GM12878 (cell line): ENCODE measurements at regions not wholly inside any gene's neighbourhood (a gene's known extent, or its start where the extent isn't known, plus 50 kb on each side); places are given as distances from the start of the nearest gene placed in this dataset.

Source experiments
- ATAC-seq: fragments of 200-7000 bp; cut with Tn5 transposase; 3 replicates; pipeline ENCODE4 v1.9.1; 2020; ENCODE audit warnings: mild to moderate bottlenecking, moderate library complexity
- BruUV-seq: library from RNA; stranded (reverse); fragments of 400-500 nt; replicated peaks from 2 replicates; lab custom pipeline; 2021; lab: Mats Ljungman, UMichigan
- CTCF ChIA-PET: fragments of 300-600 bp; sonication (Branson Sonifier 250); formaldehyde crosslinking; extraction: SDS; loops from one replicate; lab custom pipeline; 2021; ENCODE audit warnings: inconsistent platforms; lab: Yijun Ruan, JAX
- POLR2A ChIA-PET: fragments of 350-600 bp; formaldehyde crosslinking; extraction: SDS; loops from one replicate; lab custom pipeline; 2021; ENCODE audit warnings: inconsistent platforms; lab: Charles Lee
- RAD21 ChIA-PET: fragments of 300-600 bp; sonication (Branson Sonifier 250); formaldehyde crosslinking; loops from one replicate; lab custom pipeline; 2023; ENCODE audit warnings: antibody characterized with exemption; ENCODE audit not compliant: unreplicated experiment; lab: Charles Lee
- SMC1A ChIA-PET: fragments of 300-600 bp; sonication (Branson Sonifier 250); formaldehyde crosslinking; loops from one replicate; lab custom pipeline; 2023; ENCODE audit not compliant: unreplicated experiment, uncharacterized antibody; lab: Charles Lee
- DNase-seq: peaks from one replicate; pipeline ENCODE4 v3.0.0-alpha.2; 2011; ENCODE audit warnings: low read depth, low spot score
- FAIRE-seq: peaks from 3 replicates; lab custom pipeline; 2011; peaks lifted over from hg19 to GRCh38; lab: Jason Lieb, UNC
- H2AFZ ChIP-seq: 2 replicates; pipeline ENCODE4 v1.6.0; 2011; ENCODE audit warnings: low read depth, low read length, control low read depth; ENCODE audit not compliant: control insufficient read depth
- H3K27ac ChIP-seq: 2 replicates; pipeline ENCODE4 v1.5.1; 2011; ENCODE audit warnings: control low read depth; ENCODE audit not compliant: control insufficient read depth, insufficient read depth
- H3K27me3 ChIP-seq, 2 experiments: replicated peaks in 1 of 2; 2 replicates each; pipeline versions ENCODE4 v1.6.0 to v1.6.1; 2011; ENCODE audit warnings: low read length in 1 of 2; ENCODE audit not compliant: control insufficient read depth in 2 of 2, insufficient read depth in 2 of 2
- H3K36me3 ChIP-seq, 2 experiments: 2 replicates each; pipeline ENCODE4 v1.5.1; 2011; ENCODE audit warnings: low read length in 1 of 2; ENCODE audit not compliant: control insufficient read depth in 2 of 2, insufficient read depth in 2 of 2
- H3K4me1 ChIP-seq: 2 replicates; pipeline ENCODE4 v1.6.1; 2011; ENCODE audit warnings: mild to moderate bottlenecking, low read length, moderate library complexity, mixed read lengths; ENCODE audit not compliant: control insufficient read depth, insufficient read depth
- H3K4me2 ChIP-seq: 2 replicates; pipeline ENCODE4 v1.6.0; 2011; ENCODE audit warnings: control low read depth; ENCODE audit not compliant: control insufficient read depth, insufficient read depth
- H3K4me3 ChIP-seq: fragments of 200-600 bp; sonication (generic); 2 replicates; pipeline ENCODE4 v1.5.1; 2016
- H3K79me2 ChIP-seq: 2 replicates; pipeline ENCODE4 v1.6.0; 2011; ENCODE audit warnings: low read length; ENCODE audit not compliant: control insufficient read depth, insufficient read depth
- H3K9ac ChIP-seq: 2 replicates; pipeline ENCODE4 v1.8.0; 2011; ENCODE audit warnings: low read length, control low read depth, mixed read lengths; ENCODE audit not compliant: control insufficient read depth, insufficient read depth
- H3K9me3 ChIP-seq: replicated peaks from 3 replicates; pipeline ENCODE4 v1.5.1; 2011; ENCODE audit warnings: mild to moderate bottlenecking, low read length; ENCODE audit not compliant: control insufficient read depth, insufficient read depth
- H4K20me1 ChIP-seq: 2 replicates; pipeline ENCODE4 v1.6.0; 2011; ENCODE audit not compliant: control insufficient read depth, insufficient read depth
- BACH1 ChIP-seq: fragments of 450-650 bp; IDR thresholded peaks from 2 replicates; pipeline ENCODE4 v1.6.1; 2017; ENCODE audit warnings: mild to moderate bottlenecking, borderline replicate concordance
- GABPA ChIP-seq: IDR thresholded peaks from 2 replicates; pipeline ENCODE4 v1.6.1; 2014; ENCODE audit warnings: antibody characterized with exemption, low read depth, mild to moderate bottlenecking, inconsistent platforms
- IKZF1 ChIP-seq: fragments of 450-650 bp; conservative IDR thresholded peaks from 2 replicates; pipeline ENCODE4 v1.6.1; 2017; ENCODE audit warnings: antibody characterized with exemption, mild to moderate bottlenecking
- JUND ChIP-seq: IDR thresholded peaks from 2 replicates; pipeline ENCODE4 v1.6.1; 2012; ENCODE audit warnings: low read depth, mild to moderate bottlenecking, low read length, improper control_type of control experiment, moderate library complexity
- MLLT1 ChIP-seq: fragments of 450-650 bp; IDR thresholded peaks from 2 replicates; pipeline ENCODE4 v1.6.1; 2016; ENCODE audit warnings: mild to moderate bottlenecking
- MYC ChIP-seq: IDR thresholded peaks from 2 replicates; pipeline ENCODE4 v1.6.1; 2011; ENCODE audit warnings: mild to moderate bottlenecking, low read length, moderate library complexity, inconsistent platforms; ENCODE audit not compliant: insufficient read depth, insufficient replicate concordance, insufficient read length, severe bottlenecking
- NR2C1 ChIP-seq: fragments of 450-650 bp; IDR thresholded peaks from 2 replicates; pipeline ENCODE4 v1.6.1; 2017; ENCODE audit warnings: antibody characterized with exemption, mild to moderate bottlenecking, moderate library complexity
- SKIL ChIP-seq: fragments of 450-650 bp; IDR thresholded peaks from 2 replicates; pipeline ENCODE4 v1.6.1; 2017; ENCODE audit warnings: mild to moderate bottlenecking, low read depth, inconsistent platforms; ENCODE audit not compliant: poor library complexity, severe bottlenecking
- ZNF622 ChIP-seq: fragments of 450-650 bp; IDR thresholded peaks from 2 replicates; pipeline ENCODE4 v1.6.1; 2017; ENCODE audit warnings: mild to moderate bottlenecking, inconsistent platforms
- WGBS: methylation state at CpG from one replicate; pipeline ENCODE4 v1.1.6; 2016; ENCODE audit warnings: low lambda C conversion rate; ENCODE audit not compliant: insufficient replicate concordance, insufficient coverage; ENCODE audit errors: missing lambda C conversion rate; 5-methylcytosine and 5-hydroxymethylcytosine counted together
- in situ Hi-C: fragments of 300-500 bp; cut with MboI; formaldehyde crosslinking; loops from 9 replicates; pipeline ENCODE4 v1.14.3; 2018; ENCODE audit warnings: mixed read lengths
- intact Hi-C: fragments of 100-400 bp; cut with micrococcal nuclease; formaldehyde crosslinking; loops from one replicate; pipeline ENCODE4 v1.14.2; 2022; ENCODE audit not compliant: unreplicated experiment

- SMC1A ChIA-PET: no interaction called here
- H4K20me1 ChIP-seq: no peaks in the 10 kb centered on the region
- no peak for DNase-seq
- in situ Hi-C loops (no loop called here), intact Hi-C loops (no loop called here)
- TF ChIP-seq JUND: no peak
- no peak for TF ChIP-seq IKZF1
- TF ChIP-seq BACH1: no peak
- TF ChIP-seq ZNF622: no peak
- TF ChIP-seq NR2C1: no peak
- no peak for TF ChIP-seq GABPA
- no TSS peak for BruUV-seq
- no peaks in the 10 kb centered on the region for H3K27me3 ChIP-seq
- no peak overlapping the region for H3K27ac ChIP-seq
- RAD21 ChIA-PET: no interaction called here
- no peaks in the 10 kb centered on the region for H3K9me3 ChIP-seq
- H3K4me1 ChIP-seq: no peaks in the 10 kb centered on the region
- WGBS: 43% methylated on average over 18 of the region's 18 CpGs
- no peak overlapping the region for H3K4me3 ChIP-seq
- POLR2A ChIA-PET: no interaction called here
- ATAC-seq: no peak
- no peak for FAIRE-seq
- no peak overlapping the region for H3K4me2 ChIP-seq
- H3K9ac ChIP-seq: no peak overlapping the region
- no peaks in the 10 kb centered on the region for H3K36me3 ChIP-seq
- no peak overlapping the region for H2AFZ ChIP-seq
- CTCF ChIA-PET: no interaction called here
- H3K79me2 ChIP-seq: no peaks in the 10 kb centered on the region
Measured at GRCh38 chr4:115920637-115921036, 807.2 kb upstream of the NDST4 start.

- Histone ChIP-seq H3K36me3 (no peaks in the 10 kb centered on the region), H3K9me3 (no peaks in the 10 kb centered on the region), H3K27ac (no peak overlapping the region), H3K4me3 (no peak overlapping the region)
- TF ChIP-seq SKIL (no peak), MLLT1 (no peak), MYC (no peak)
- TF ChIP-seq, all 136 proteins: peak for 0
- ChIA-PET RAD21 (interaction anchor here (1.1 kb wide), 1 partner anchor 9 kb away, joined by 3 read pairs; no protein-coding TSS in a partner anchor), POLR2A (interaction anchor here (0.7 kb wide), 1 partner anchor 609 kb away, joined by 5 read pairs; no protein-coding TSS in a partner anchor), CTCF (interaction anchor here (0.6 kb wide), 1 partner anchor 61 kb away, joined by 3 read pairs; no protein-coding TSS in a partner anchor), SMC1A (no interaction called here)
- Histone ChIP-seq H4K20me1 (no peaks in the 10 kb centered on the region), H3K27me3 (no peaks in the 10 kb centered on the region), H3K9ac (no peak overlapping the region), H3K79me2 (no peaks in the 10 kb centered on the region), H2AFZ (no peak overlapping the region), H3K4me1 (no peaks in the 10 kb centered on the region), H3K4me2 (no peak overlapping the region)
- no TSS peak for BruUV-seq
- ATAC-seq: no peak
- in situ Hi-C loops: no loop called here
- no peak for FAIRE-seq
- intact Hi-C loops: no loop called here
- DNase-seq: no peak
Measured at GRCh38 chr4:115918149-115918548, 804.7 kb upstream of the NDST4 start.
